K562 (cell line): ENCODE measurements at regions not wholly inside any gene's neighbourhood (a gene's known extent, or its start where the extent isn't known, plus 50 kb on each side); places are given as distances from the start of the nearest gene placed in this dataset.

ENCODE experiments used
- BRCA1 ChIP-seq, 2 experiments: fragments of 450-650 bp in 1 of 2; sonication (generic) in 1 of 2; formaldehyde crosslinking in 1 of 2; IDR thresholded peaks; 2 replicates each; pipeline versions ENCODE4 v1.5.0 to v1.6.1; 2017 to 2020; ENCODE audit warnings: mild to moderate bottlenecking in 1 of 2, missing genetic modification reagents in 1 of 2
- CTCF ChIP-seq, 3 experiments: IDR thresholded peaks in 2 of 3; conservative IDR thresholded peaks in 1 of 3; 2 replicates each; pipeline ENCODE4 v1.5.1; 2011 to 2012; ENCODE audit warnings: low read length in 3 of 3, mild to moderate bottlenecking in 3 of 3, control low read depth in 2 of 3, improper control_type of control experiment in 1 of 3, inconsistent platforms in 1 of 3, low read depth in 1 of 3, mixed read lengths in 1 of 3, moderate library complexity in 1 of 3; ENCODE audit not compliant: insufficient read depth in 2 of 3
- FOXO4 ChIP-seq: fragments of 450-650 bp; formaldehyde crosslinking; IDR thresholded peaks from 2 replicates; pipeline ENCODE4 v1.4.0; 2020; ENCODE audit warnings: mild to moderate bottlenecking, moderate library complexity
- IRF1 ChIP-seq: sonication (generic); formaldehyde crosslinking; IDR thresholded peaks from 2 replicates; pipeline ENCODE4 v1.8.0; 2022; ENCODE audit warnings: missing genetic modification reagents, mild to moderate bottlenecking, borderline replicate concordance
- SMC3 ChIP-seq: conservative IDR thresholded peaks from 2 replicates; pipeline ENCODE4 v1.6.1; 2011; ENCODE audit warnings: low read depth, low read length, improper control_type of control experiment; ENCODE audit not compliant: insufficient read depth
- ZNF785 ChIP-seq: fragments of 250-450 bp; sonication (Bioruptor Pico); IDR thresholded peaks from 2 replicates; pipeline ENCODE4 v1.4.0; 2020; ENCODE audit warnings: mild to moderate bottlenecking

- TF ChIP-seq FOXO4 (CRISPR knock-in tag) (no peak), SMC3 (no peak), IRF1 (CRISPR knock-in tag) (no peak), ZNF785 (CRISPR knock-in tag) (no peak), CTCF (IDR thresholded peaks at IDR 0.05 in 2 of 3, conservative IDR thresholded peaks at IDR 0.05 in 1 of 3; ENCODE audit: insufficient read depth in 2 of 3, low read depth in 1 of 3, low read length in 3 of 3) (no peak), BRCA1 (IDR thresholded peaks at IDR 0.05) (no peak), BRCA1 (CRISPR knock-in tag; IDR thresholded peaks at IDR 0.05) (no peak)
These were observed 76.7 kb upstream of the MTPN start for GRCh38 chr7:136053689-136054485.
